NB4 (cell line): ENCODE measurements at regions not wholly inside any gene's neighbourhood (a gene's known extent, or its start where the extent isn't known, plus 50 kb on each side); places are given as distances from the start of the nearest gene placed in this dataset.

ENCODE experiments used
- DNase-seq: peaks from one replicate; pipeline ENCODE4 v3.0.0; 2010; ENCODE audit warnings: low read depth
- H3K4me3 ChIP-seq: one replicate; pipeline ENCODE4 v1.5.1; 2011; ENCODE audit warnings: mild to moderate bottlenecking, low read depth, low read length, moderate library complexity
- CTCF ChIP-seq: IDR thresholded peaks from one replicate; pipeline ENCODE4 v1.5.1; 2012; ENCODE audit warnings: low read depth, low read length
- MAX ChIP-seq: IDR thresholded peaks from 2 replicates; pipeline ENCODE4 v1.6.1; 2011; ENCODE audit warnings: low read depth, low read length
- MYC ChIP-seq: IDR thresholded peaks from 2 replicates; pipeline ENCODE4 v1.6.1; 2011; ENCODE audit warnings: low read depth, low read length
- POLR2A ChIP-seq: IDR thresholded peaks from 2 replicates; pipeline ENCODE4 v1.6.1; 2011; ENCODE audit warnings: mild to moderate bottlenecking; ENCODE audit not compliant: insufficient read length; ENCODE audit errors: extremely low read depth

- H3K4me3 ChIP-seq, result no peak overlapping the region
- TF ChIP-seq POLR2A (no peak), MYC (no peak), MAX (no peak), CTCF (no peak)
- no peak for DNase-seq
Observed at GRCh38 chr18:76715012-76715610, 107.2 kb upstream of the ZNF236 start.

GRCh38 chr18:76713432-76713831 is 108.9 kb upstream of the ZNF236 start:
- TF ChIP-seq CTCF (no peak), POLR2A (no peak), MAX (no peak), MYC (no peak)
- H3K4me3 ChIP-seq, result no peak overlapping the region
- no peak for DNase-seq

- no peak overlapping the region for H3K4me3 ChIP-seq
- TF ChIP-seq MAX (no peak), CTCF (no peak), MYC (no peak), POLR2A (no peak)
- DNase-seq, result no peak
Observed at GRCh38 chr18:76712511-76713140, 109.7 kb upstream of the ZNF236 start.

- no peak for DNase-seq
- TF ChIP-seq CTCF, result no peak
- TF ChIP-seq MYC, result no peak
- no peak for TF ChIP-seq POLR2A
- TF ChIP-seq MAX, result no peak
Observed at GRCh38 chr18:76710646-76711520, 111.5 kb upstream of the ZNF236 start.

GRCh38 chr18:76709659-76710645 is 112.4 kb upstream of the ZNF236 start:
- DNase-seq, result peak; percentile 79
- TF ChIP-seq POLR2A (no peak), MYC (no peak; the same call in 1 of the 2 replicates), CTCF (peak; percentile 57), MAX (peak; percentile 44)
- H3K4me3 ChIP-seq, result no peak overlapping the region

More at GRCh38 chr18:76710646-76711520, 111.5 kb upstream of the ZNF236 start:
- H3K4me3 ChIP-seq, result no peak overlapping the region
